MM.1S (cell line): ENCODE measurements at regions not wholly inside any gene's neighbourhood (a gene's known extent, or its start where the extent isn't known, plus 50 kb on each side); places are given as distances from the start of the nearest gene placed in this dataset.

Source experiments
- EZH2phosphoT487 ChIP-seq: fragments of 300-600 bp; sonication (generic); IDR thresholded peaks from 2 replicates; pipeline ENCODE4 v1.6.1; 2018; ENCODE audit warnings: antibody characterized with exemption, low read length
- TF ChIP-seq, protein P1 (sequence below): fragments of 300-600 bp; sonication (generic); IDR thresholded peaks from 2 replicates; pipeline ENCODE4 v1.5.1; 2016; ENCODE audit warnings: antibody characterized with exemption, low read length, mixed read lengths

DNA sequence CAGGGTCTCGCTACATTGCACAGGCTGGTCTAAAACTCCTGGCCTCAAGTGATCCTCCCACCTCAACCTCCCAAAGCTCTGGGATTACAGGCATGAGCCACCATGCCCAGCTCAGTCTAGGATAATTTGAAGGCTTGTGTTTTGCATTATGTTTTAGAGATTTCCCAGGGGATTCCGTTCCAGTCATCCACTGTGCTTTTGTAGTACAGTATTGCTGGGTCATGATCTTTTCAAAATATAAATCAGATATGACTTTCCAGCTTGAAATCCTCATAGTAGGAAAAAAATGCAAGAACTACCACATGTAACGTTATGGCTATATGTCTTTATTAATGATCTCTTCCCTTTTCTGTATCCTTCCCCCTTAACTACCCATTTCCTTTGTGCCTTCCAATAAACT is 338.1 kb downstream of the PRELID2 start:
- TF ChIP-seq EZH2phosphoT487, result no peak
- TF ChIP-seq, protein P1, sequence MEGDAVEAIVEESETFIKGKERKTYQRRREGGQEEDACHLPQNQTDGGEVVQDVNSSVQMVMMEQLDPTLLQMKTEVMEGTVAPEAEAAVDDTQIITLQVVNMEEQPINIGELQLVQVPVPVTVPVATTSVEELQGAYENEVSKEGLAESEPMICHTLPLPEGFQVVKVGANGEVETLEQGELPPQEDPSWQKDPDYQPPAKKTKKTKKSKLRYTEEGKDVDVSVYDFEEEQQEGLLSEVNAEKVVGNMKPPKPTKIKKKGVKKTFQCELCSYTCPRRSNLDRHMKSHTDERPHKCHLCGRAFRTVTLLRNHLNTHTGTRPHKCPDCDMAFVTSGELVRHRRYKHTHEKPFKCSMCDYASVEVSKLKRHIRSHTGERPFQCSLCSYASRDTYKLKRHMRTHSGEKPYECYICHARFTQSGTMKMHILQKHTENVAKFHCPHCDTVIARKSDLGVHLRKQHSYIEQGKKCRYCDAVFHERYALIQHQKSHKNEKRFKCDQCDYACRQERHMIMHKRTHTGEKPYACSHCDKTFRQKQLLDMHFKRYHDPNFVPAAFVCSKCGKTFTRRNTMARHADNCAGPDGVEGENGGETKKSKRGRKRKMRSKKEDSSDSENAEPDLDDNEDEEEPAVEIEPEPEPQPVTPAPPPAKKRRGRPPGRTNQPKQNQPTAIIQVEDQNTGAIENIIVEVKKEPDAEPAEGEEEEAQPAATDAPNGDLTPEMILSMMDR, result no peak
